ENCODE measurements at regions not wholly inside any gene's neighbourhood (a gene's known extent, or its start where the extent isn't known, plus 50 kb on each side); places are given as distances from the start of the nearest gene placed in this dataset.

- no peak for TF ChIP-seq POLR2A (IDR thresholded peaks at IDR 0.05)
- no peak for TF ChIP-seq CTCF (IDR thresholded peaks at IDR 0.05)
These were observed 64.4 kb upstream of the STK26 start for GRCh38 chrX:131958724-131959123.
